DMS79 treated with DMSO at 0.1 percent for 48 hours (cell line): ENCODE measurements at regions not wholly inside any gene's neighbourhood (a gene's known extent, or its start where the extent isn't known, plus 50 kb on each side); places are given as distances from the start of the nearest gene placed in this dataset.

Source experiments
- DNase-seq: peaks from one replicate; lab custom pipeline; 2025; lab: John Stamatoyannopoulos, UW

GRCh38 chr2:15866563-15867193 is 73.7 kb upstream of the MYCN start:
- DNase-seq: no peak

- no peak for DNase-seq
Observed at GRCh38 chr2:15867194-15868171, 72.9 kb upstream of the MYCN start.

GRCh38 chr2:15868186-15868585 is 72.2 kb upstream of the MYCN start:
- DNase-seq: no peak

DNA sequence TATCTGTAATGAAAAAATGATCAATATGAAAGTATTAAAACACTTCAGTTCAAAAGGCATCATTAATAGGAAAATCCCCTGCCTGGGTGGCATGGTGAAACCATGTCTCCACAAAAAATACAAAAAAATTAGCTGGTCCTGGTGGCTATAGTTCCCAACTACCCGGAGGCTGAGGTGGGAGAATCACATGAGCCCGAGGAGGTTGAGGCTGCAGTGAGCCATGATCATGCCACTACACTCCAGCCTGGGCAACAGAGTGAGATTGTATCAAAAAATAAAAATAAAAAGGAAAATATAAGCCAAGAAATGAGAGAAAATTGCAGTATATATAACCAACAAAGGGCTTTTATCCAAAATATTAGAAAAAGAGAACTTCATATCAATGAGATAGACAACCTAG is 71.6 kb upstream of the MYCN start:
- DNase-seq: no peak

DNA sequence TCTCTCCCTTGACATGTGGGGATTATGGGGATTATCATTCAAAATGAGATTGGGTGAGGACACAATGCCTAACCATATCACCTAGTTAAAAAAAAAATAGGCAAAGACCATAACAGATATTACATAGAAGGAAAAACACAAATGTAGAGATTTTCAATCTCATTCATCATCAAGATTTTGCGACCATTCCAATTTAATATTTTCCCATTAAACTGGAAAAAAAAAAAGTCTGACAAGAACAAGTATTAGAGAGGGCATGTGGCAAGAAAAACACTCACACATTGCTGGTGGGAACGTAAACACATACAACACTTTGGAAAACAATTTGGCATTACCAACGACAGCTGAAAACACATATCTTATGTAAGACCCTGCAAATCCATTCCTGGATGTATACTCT is 71.0 kb upstream of the MYCN start:
- no peak for DNase-seq

DNA sequence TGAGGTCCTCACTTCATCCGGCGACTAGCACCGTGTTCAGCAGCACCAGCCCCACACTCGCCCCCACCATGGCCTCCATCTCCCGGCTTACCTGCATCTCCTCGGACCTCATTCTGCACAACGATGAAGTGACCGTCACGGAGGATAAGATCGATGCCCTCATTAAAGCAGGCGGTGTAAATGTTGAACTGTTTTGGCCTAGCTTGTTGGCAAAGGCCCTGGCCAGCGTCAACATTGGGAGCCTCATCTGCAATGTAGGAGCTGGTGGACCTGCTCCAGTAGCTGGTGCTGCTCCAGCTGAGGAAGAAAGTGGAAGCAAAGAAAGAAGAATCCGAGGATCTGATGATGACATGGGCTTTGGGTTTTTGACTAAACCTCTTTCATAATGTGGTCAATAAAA is 70.5 kb upstream of the MYCN start:
- DNase-seq: no peak

GRCh38 chr2:15870565-15870964 is 69.8 kb upstream of the MYCN start:
- no peak for DNase-seq

- DNase-seq: no peak
Observed at GRCh38 chr2:15871239-15871783, 69.0 kb upstream of the MYCN start.

DNA sequence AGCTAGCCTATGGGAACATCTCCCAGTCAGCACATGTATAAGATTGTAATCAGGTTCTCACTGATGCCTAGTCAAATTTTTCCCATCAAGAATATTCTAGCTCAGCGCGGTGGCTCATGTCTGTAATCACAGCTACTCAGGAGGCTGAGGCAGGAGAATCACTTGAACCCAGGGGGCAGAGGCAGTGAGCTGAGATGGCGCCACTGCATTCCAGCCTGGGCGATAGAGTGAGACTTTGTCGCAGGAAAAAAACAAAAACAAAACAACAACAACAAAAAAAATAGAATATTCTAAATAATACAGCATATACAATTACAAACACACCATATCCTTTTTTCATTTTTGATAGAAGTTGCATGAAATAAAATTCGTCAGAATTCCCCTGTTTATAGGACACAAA is 67.5 kb upstream of the MYCN start:
- DNase-seq: no peak

GRCh38 chr2:15874321-15874720 is 66.0 kb upstream of the MYCN start:
- no peak for DNase-seq

DNA sequence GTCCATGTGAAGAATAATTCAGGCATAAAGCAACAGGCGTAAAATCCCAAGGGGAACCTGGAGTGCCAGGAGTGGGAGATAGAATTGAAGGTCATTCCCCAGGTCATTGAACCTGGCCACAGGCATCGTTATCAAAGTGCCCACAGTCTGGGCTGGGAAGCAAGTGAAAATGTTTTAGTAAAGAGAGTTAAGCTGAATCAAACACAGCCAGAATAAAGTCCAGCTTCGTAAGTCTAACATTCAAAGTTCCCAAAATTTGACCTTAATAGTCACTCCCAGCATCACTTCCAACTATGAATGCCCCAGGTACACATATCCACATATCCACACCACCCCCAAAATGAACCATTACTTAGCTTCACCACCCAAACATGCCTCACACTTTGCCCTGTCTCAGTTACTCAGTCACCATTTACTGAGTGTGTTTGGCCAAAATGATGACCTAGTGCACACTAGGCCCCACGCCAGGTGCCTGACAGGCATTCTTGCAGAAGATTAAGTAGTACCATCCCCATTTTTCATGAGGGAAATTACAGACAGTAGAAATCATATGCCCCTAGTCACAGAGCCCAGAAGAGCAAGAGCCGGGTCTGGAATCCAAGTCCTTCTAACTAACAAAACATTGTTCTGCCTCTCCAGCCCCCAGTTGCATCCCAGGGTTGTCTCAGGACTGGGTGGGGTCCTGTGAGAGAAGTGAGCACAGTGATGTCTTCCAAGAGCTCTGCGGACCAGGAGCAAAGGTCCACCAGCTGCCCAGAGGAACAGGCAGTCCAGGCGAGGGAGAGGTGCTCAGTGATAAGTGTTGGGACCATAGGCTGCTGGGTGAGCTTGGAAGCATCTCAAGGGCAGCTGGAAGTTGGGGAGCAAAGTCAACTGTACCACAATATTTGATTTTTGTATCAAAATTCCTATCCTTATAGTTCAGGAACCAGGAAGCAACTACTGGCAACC is 65.2 kb upstream of the MYCN start:
- DNase-seq: no peak

DNA sequence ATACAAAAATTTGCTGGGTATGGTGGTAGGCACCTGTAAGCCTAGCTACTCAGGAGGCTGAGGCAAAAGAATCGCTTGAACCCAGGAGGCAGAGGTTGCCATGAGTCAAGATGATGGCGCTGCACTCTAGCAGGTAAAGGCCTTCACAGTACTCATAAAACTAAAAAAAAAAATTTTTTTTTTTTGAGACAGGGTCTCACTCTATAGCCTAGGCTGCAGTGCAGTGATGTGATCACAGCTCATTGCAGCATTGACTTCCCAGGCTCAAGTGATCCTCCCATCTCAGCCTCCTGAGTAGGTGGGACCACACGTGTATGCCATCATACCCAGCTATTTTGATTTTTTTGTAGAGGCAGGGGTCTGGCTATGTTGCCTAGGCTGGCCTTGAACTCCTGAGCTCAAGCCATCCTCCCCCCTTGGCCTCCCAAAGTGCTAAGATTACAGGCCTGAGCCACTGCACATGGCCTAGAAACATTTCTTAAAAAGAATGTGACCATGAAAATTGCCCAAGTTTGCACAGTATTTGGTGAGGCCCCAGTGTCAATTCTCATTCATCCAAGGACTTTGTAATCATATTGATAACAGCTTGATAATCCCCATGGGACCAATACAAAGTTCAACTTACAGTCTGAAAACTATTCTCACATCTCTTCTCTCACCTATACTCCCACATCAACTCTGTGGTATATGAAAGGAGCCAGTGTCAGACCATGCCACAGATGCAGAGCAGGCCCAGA is 64.2 kb upstream of the MYCN start:
- DNase-seq: no peak

GRCh38 chr2:15880226-15881119 is 59.9 kb upstream of the MYCN start:
- no peak for DNase-seq

DNA sequence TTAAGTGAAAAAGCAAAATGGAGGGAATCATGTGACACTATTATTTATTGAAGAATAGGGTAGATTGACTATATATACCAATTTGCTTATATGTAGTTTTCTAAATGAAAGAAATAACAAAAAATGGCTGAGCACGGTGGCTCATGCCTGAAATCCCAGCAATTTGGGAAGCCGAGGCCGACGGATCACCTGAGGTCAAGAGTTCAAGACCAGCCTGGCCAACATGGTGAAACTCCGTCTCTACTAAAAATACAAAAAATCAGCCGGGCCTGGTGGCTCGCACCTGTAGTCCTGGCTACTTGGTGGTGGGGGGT is 59.3 kb upstream of the MYCN start:
- DNase-seq: no peak

- no peak for DNase-seq
Observed at GRCh38 chr2:15881676-15882075, 58.7 kb upstream of the MYCN start.

DNA sequence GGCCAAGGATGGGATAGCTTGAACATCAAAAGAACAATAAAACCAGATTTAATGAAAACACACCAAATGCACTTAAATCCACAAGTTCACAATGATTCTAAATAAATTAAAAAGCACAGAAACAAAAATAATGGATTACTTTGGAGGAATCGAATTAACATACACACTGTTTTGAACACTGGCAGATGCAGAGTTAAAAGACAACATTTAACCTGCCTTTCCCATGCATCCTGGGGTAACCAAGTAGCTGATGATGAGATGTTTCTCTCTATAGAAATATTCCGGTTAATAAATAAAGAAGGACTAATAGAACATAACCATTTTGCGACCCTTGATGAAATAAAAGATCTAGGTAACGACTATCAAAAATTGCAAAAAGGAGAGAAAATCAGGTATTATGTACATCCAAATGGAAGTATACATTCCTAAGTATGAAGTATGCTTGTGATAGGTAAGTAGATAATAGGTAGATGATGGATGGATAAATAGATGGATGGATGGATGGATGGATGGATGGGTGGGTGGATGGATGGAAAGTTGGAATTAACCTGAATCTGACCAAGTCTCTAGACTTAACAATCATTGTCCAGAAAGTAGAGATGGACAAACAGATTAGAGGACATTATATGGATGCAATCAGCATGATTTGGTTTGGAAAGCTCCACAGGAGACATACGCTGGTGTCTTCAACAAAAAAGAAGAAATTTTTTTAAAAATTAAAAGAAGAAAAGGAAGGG is 57.4 kb upstream of the MYCN start:
- DNase-seq: no peak

DNA sequence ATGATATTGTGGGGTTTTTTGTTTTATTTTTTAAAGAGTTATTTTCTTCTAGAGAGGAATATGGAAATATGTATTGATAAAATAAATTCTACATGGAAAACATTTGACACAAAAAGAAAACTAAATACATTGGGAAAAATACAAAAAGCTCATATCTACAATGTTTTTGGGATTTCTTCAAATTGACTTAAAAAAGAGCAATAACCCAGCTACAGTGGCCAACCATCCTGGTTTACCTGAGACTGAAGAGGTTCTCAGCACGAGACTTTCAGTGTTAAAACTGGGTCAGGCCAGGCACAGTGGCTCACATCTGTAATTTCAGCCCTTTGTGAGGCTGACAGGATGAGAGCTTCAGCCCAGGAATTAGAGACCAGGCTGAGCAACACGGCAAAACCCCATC is 56.7 kb upstream of the MYCN start:
- no peak for DNase-seq

GRCh38 chr2:15884790-15885189 is 55.6 kb upstream of the MYCN start:
- DNase-seq: no peak

DNA sequence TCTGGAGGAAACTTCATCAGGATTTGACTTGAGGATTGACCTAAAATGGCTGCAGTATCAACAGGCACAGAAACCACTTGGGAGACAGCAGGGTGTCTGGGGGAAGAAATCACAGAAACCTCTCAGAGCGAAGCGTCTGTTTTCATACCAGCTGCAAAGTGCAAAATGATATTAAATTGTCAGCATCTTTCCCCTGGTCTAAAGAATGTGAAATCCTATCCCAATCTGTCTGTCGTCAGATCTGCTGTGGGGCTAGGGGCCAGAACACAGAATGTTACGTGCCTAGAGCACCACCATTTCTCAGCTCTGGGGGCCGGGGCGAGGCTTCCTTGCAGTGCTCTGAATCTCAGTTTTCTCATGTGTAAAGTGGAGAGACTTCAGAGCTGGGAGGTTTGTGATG is 54.1 kb upstream of the MYCN start:
- DNase-seq: no peak
